ENCODE measurements at regions not wholly inside any gene's neighbourhood (a gene's known extent, or its start where the extent isn't known, plus 50 kb on each side); places are given as distances from the start of the nearest gene placed in this dataset.

- DNase-seq (ENCODE audit: low spot score) (no peak), ATAC-seq (ENCODE audit: low read depth) (no peak)
- Histone ChIP-seq H3K4me3 (ENCODE audit: severe bottlenecking) (no peak overlapping the region), H3K27me3 (ENCODE audit: insufficient read depth, poor library complexity, severe bottlenecking) (no peaks in the 10 kb centered on the region), H3K36me3 (ENCODE audit: low read depth) (no peaks in the 10 kb centered on the region), H3K4me1 (ENCODE audit: insufficient read depth, poor library complexity, severe bottlenecking) (peaks cover 18% of the 10 kb centered on the region), H3K9me3 (ENCODE audit: severe bottlenecking) (no peaks in the 10 kb centered on the region), H3K27ac (ENCODE audit: poor library complexity, severe bottlenecking) (no peak overlapping the region)
- no peak for TF ChIP-seq CTCF (IDR thresholded peaks at IDR 0.05; ENCODE audit: poor library complexity, severe bottlenecking)
Observed at GRCh38 chr2:200750323-200750910, 61.3 kb upstream of the BZW1 start.

- Histone ChIP-seq H3K27me3 (ENCODE audit: insufficient read depth, poor library complexity, severe bottlenecking) (no peaks in the 10 kb centered on the region), H3K27ac (ENCODE audit: poor library complexity, severe bottlenecking) (peak overlapping the region; percentile 10), H3K4me3 (ENCODE audit: severe bottlenecking) (no peak overlapping the region), H3K36me3 (ENCODE audit: low read depth) (no peaks in the 10 kb centered on the region), H3K9me3 (ENCODE audit: severe bottlenecking) (no peaks in the 10 kb centered on the region), H3K4me1 (ENCODE audit: insufficient read depth, poor library complexity, severe bottlenecking) (peaks cover 30% of the 10 kb centered on the region)
- no peak for DNase-seq (ENCODE audit: low spot score)
- TF ChIP-seq CTCF (IDR thresholded peaks at IDR 0.05; ENCODE audit: poor library complexity, severe bottlenecking): no peak
- ATAC-seq (ENCODE audit: low read depth): no peak
Observed at GRCh38 chr2:200751786-200752185, 59.9 kb upstream of the BZW1 start.

- no peak for ATAC-seq (ENCODE audit: low read depth)
- H3K9me3 ChIP-seq (ENCODE audit: severe bottlenecking): no peaks in the 10 kb centered on the region
- H3K4me1 ChIP-seq (ENCODE audit: insufficient read depth, poor library complexity, severe bottlenecking): peaks cover 35% of the 10 kb centered on the region
- H3K27me3 ChIP-seq (ENCODE audit: insufficient read depth, poor library complexity, severe bottlenecking): no peaks in the 10 kb centered on the region
- no peak for TF ChIP-seq CTCF (IDR thresholded peaks at IDR 0.05; ENCODE audit: poor library complexity, severe bottlenecking)
- DNase-seq (ENCODE audit: low spot score): no peak
- no peak overlapping the region for H3K4me3 ChIP-seq (ENCODE audit: severe bottlenecking)
- H3K27ac ChIP-seq (ENCODE audit: poor library complexity, severe bottlenecking): peak overlapping the region; percentile 10
- H3K36me3 ChIP-seq (ENCODE audit: low read depth): no peaks in the 10 kb centered on the region
Observed at GRCh38 chr2:200752332-200752731, 59.4 kb upstream of the BZW1 start.

- Histone ChIP-seq H3K9me3 (ENCODE audit: severe bottlenecking) (no peaks in the 10 kb centered on the region), H3K4me3 (ENCODE audit: severe bottlenecking) (no peak overlapping the region), H3K36me3 (ENCODE audit: low read depth) (no peaks in the 10 kb centered on the region), H3K27ac (ENCODE audit: poor library complexity, severe bottlenecking) (no peak overlapping the region), H3K4me1 (ENCODE audit: insufficient read depth, poor library complexity, severe bottlenecking) (peaks cover 40% of the 10 kb centered on the region), H3K27me3 (ENCODE audit: insufficient read depth, poor library complexity, severe bottlenecking) (no peaks in the 10 kb centered on the region)
- no peak for ATAC-seq (ENCODE audit: low read depth)
- no peak for TF ChIP-seq CTCF (IDR thresholded peaks at IDR 0.05; ENCODE audit: poor library complexity, severe bottlenecking)
- no peak for DNase-seq (ENCODE audit: low spot score)
Observed at GRCh38 chr2:200752835-200753234, 58.9 kb upstream of the BZW1 start.

- TF ChIP-seq CTCF (IDR thresholded peaks at IDR 0.05; ENCODE audit: poor library complexity, severe bottlenecking): no peak
- Histone ChIP-seq H3K36me3 (ENCODE audit: low read depth) (no peaks in the 10 kb centered on the region), H3K27ac (ENCODE audit: poor library complexity, severe bottlenecking) (peak overlapping the region; percentile 96), H3K9me3 (ENCODE audit: severe bottlenecking) (no peaks in the 10 kb centered on the region), H3K27me3 (ENCODE audit: insufficient read depth, poor library complexity, severe bottlenecking) (no peaks in the 10 kb centered on the region), H3K4me3 (ENCODE audit: severe bottlenecking) (no peak overlapping the region), H3K4me1 (ENCODE audit: insufficient read depth, poor library complexity, severe bottlenecking) (peaks cover 49% of the 10 kb centered on the region)
- peak; percentile 95 for ATAC-seq (ENCODE audit: low read depth)
- peak; percentile 89 for DNase-seq (ENCODE audit: low spot score)
Observed at GRCh38 chr2:200756618-200757321, 54.9 kb upstream of the BZW1 start.

Measured in RWPE2 (cell line).